ENCODE measurements at regions not wholly inside any gene's neighbourhood (a gene's known extent, or its start where the extent isn't known, plus 50 kb on each side); places are given as distances from the start of the nearest gene placed in this dataset.

DNA sequence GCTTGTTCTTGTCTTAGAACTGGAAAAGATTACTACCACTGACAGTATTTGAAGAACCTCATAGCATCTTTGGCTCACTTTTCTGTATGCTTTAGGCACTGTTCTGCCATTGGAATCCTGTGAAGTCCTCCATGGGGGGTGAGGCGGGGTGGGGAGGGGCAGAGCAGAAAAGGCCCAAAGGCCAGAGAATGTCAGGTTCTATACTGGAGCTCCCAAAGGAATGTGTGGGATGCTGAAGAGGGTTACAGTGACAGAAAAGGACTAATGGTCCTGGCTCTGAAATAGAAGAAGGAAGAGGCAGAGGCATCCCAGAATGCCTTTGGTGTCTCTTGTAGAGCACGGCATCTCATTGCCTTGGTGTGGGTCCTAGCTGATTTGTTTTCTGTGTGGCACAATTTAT is 141.9 kb downstream of the HAUS1 start:
- Histone ChIP-seq H3K4me1 (no peaks in the 10 kb centered on the region), H3K36me3 (no peaks in the 10 kb centered on the region), H3K9me3 (no peaks in the 10 kb centered on the region), H3K4me3 (ENCODE audit: low read depth, low read length) (no peak overlapping the region), H3K27me3 (no peaks in the 10 kb centered on the region)
- TF ChIP-seq, protein P1, sequence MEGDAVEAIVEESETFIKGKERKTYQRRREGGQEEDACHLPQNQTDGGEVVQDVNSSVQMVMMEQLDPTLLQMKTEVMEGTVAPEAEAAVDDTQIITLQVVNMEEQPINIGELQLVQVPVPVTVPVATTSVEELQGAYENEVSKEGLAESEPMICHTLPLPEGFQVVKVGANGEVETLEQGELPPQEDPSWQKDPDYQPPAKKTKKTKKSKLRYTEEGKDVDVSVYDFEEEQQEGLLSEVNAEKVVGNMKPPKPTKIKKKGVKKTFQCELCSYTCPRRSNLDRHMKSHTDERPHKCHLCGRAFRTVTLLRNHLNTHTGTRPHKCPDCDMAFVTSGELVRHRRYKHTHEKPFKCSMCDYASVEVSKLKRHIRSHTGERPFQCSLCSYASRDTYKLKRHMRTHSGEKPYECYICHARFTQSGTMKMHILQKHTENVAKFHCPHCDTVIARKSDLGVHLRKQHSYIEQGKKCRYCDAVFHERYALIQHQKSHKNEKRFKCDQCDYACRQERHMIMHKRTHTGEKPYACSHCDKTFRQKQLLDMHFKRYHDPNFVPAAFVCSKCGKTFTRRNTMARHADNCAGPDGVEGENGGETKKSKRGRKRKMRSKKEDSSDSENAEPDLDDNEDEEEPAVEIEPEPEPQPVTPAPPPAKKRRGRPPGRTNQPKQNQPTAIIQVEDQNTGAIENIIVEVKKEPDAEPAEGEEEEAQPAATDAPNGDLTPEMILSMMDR (IDR thresholded peaks at IDR 0.05; ENCODE audit: low read depth, low read length): no peak
- DNase-seq: no peak

DNA sequence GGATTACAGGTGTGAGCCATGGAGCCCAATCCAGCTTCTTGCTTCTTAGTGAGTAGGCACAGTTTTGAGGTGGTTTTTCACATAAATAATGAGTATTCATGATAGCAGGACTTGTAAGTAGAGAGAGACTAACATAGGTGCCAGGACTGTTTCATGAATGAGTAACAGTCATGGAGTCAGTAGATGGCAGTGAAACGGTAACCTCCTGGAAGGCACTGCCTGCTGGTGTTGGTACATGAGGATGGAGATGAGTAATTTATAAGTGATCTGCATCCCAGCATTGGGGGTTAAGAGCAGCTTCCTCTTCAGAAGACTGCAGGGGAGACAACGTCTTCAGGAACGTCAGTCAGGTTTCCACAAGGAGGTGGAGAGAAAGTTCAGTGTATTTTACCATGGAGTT is 143.8 kb downstream of the HAUS1 start:
- H3K4me3 ChIP-seq (ENCODE audit: low read depth, low read length): no peak overlapping the region
- H3K27me3 ChIP-seq: no peaks in the 10 kb centered on the region
- no peaks in the 10 kb centered on the region for H3K9me3 ChIP-seq
- TF ChIP-seq, protein P1 (IDR thresholded peaks at IDR 0.05; ENCODE audit: low read depth, low read length): no peak
- no peaks in the 10 kb centered on the region for H3K4me1 ChIP-seq
- no peaks in the 10 kb centered on the region for H3K36me3 ChIP-seq
- no peak for DNase-seq

DNA sequence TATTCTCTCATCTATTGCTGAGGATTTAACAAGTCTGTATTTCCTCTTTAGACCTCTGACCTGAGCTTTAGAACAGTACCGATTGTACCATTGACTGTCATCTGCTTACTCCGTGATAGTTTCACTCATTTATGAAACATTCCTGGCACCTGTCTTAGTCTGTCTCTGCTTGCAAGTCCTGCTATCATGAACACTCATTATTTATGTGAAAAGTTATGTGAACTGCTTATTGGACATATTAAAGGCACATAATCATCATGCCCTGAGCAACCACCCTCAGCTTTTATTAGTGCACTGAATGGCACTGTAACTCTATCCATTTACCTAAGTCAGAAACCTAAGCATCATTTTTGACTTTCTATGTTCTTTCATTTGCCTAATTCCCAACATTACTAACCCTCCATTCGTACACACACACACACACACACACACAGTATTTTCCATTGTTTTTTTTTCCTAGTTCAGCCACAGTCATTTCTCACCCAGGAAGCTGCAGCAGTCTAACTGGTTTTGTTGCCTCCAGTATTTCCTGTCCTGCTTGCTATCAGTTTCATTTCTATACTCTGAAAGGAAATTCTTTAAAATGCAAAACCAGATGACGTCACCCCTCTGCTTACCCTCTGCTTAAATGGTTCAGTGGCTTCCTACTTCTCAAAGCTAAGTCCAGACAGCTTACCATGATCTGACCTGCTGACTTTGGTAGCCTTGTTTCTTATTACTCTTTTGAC is 146.1 kb downstream of the HAUS1 start:
- H3K4me1 ChIP-seq: no peaks in the 10 kb centered on the region
- TF ChIP-seq, protein P1 (IDR thresholded peaks at IDR 0.05; ENCODE audit: low read depth, low read length): no peak
- no peaks in the 10 kb centered on the region for H3K9me3 ChIP-seq
- no peak overlapping the region for H3K4me3 ChIP-seq (ENCODE audit: low read depth, low read length)
- no peak for DNase-seq
- no peaks in the 10 kb centered on the region for H3K27me3 ChIP-seq
- H3K36me3 ChIP-seq: no peaks in the 10 kb centered on the region

DNA sequence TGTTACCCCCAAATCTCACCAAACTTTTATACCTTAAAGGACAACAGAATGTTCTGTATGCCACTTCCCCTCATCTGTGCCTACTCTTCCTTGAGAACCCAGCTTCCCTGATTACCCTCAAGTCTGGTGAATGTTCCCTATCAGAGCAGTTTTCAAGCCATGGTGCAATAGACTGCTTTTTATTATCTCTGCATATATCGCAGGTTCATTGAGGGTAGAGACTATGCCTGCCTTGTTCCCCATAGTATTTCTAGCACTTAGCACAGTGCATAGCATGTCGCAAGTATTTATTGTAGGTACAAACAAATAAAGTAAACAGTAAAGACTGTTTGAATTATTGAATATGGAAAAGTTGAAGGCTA is 146.6 kb downstream of the HAUS1 start:
- Histone ChIP-seq H3K4me3 (ENCODE audit: low read depth, low read length) (no peak overlapping the region), H3K27me3 (no peaks in the 10 kb centered on the region), H3K4me1 (no peaks in the 10 kb centered on the region), H3K36me3 (no peaks in the 10 kb centered on the region), H3K9me3 (no peaks in the 10 kb centered on the region)
- DNase-seq: no peak
- TF ChIP-seq, protein P1 (IDR thresholded peaks at IDR 0.05; ENCODE audit: low read depth, low read length): no peak

DNA sequence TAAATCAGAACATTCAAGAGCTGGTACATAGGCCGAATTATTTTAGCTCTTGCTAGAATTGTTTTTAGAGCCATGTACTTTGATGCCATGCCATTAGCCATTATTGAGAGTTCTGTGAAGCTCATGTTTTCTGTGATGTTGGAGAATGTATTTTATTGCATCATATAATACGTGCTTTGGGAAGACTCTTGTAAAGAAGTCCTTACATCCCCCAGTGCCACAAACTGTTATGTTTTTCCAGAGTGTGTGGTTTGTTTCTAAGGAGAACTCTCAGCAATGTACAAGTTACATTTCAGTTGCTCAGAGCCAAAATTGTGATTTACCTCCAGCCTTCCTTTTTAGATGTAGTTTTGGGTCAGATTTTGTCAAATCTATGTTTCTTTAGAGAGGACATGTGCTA is 148.6 kb downstream of the HAUS1 start:
- Histone ChIP-seq H3K36me3 (no peaks in the 10 kb centered on the region), H3K27me3 (no peaks in the 10 kb centered on the region), H3K4me3 (ENCODE audit: low read depth, low read length) (no peak overlapping the region), H3K4me1 (no peaks in the 10 kb centered on the region), H3K9me3 (no peaks in the 10 kb centered on the region)
- DNase-seq: no peak
- TF ChIP-seq, protein P1 (IDR thresholded peaks at IDR 0.05; ENCODE audit: low read depth, low read length): no peak

DNA sequence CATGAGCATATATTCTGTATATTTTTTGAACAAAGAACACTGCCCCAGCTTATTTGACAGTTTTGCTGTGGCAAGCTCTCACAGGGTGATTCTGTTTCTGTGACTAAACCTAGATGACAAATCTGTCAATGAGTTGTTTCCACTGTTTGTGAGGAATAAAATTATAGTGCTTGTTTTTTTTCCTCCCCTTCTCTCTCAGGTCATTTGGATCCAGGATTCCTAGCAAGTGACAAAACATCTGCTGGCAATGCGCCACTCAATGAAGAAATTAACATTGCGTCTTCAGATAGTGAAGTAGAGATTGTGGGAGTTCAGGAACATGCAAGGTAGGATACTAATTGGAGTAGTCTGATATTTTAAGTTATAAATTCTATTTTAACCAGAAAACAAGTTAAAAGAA is 149.3 kb downstream of the HAUS1 start:
- H3K36me3 ChIP-seq: no peaks in the 10 kb centered on the region
- DNase-seq: no peak
- H3K4me3 ChIP-seq (ENCODE audit: low read depth, low read length): no peak overlapping the region
- no peaks in the 10 kb centered on the region for H3K4me1 ChIP-seq
- H3K9me3 ChIP-seq: no peaks in the 10 kb centered on the region
- H3K27me3 ChIP-seq: no peaks in the 10 kb centered on the region
- TF ChIP-seq, protein P1 (IDR thresholded peaks at IDR 0.05; ENCODE audit: low read depth, low read length): no peak

Measured in BE2C (cell line).